ENCODE measurements at regions not wholly inside any gene's neighbourhood (a gene's known extent, or its start where the extent isn't known, plus 50 kb on each side); places are given as distances from the start of the nearest gene placed in this dataset.

DNA sequence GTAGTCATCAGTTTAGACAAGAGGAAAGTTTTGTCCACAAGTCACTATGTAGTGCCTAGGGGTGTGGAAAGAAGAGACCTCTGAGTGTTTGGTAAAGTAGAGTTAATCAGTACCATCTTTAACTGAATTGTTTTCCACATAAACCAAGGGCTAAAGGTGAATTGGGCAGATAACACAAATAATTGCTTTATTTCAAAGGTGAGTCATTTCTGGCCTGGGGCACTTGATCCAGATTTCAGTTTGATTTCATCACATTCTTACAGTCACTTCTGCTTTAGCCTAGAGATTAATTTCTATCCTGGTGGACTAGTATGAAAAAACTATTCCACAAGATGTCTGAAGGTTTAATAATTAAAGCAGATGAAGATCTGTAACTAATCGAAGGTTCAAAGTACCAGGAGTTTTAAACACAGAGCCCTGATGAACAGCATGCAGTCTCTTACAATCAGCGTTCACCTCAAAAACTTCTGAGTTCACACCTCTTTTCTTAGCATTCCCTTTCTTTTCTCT is 74.5 kb upstream of the BOD1L1 start:
- DNase-seq (ENCODE audit: low spot score) = no peak
- Mint-ChIP-seq H3K27me3 (ENCODE audit: unreplicated experiment) (no peaks in the 10 kb centered on the region), H3K4me1 (ENCODE audit: unreplicated experiment) (no peaks in the 10 kb centered on the region), H3K9me3 (ENCODE audit: unreplicated experiment) (no peaks in the 10 kb centered on the region), H3K27ac (ENCODE audit: unreplicated experiment) (no peak overlapping the region), H3K4me3 (ENCODE audit: unreplicated experiment) (no peak overlapping the region), H3K36me3 (ENCODE audit: low read depth, unreplicated experiment) (no peaks in the 10 kb centered on the region)
- TF ChIP-seq, protein P1, sequence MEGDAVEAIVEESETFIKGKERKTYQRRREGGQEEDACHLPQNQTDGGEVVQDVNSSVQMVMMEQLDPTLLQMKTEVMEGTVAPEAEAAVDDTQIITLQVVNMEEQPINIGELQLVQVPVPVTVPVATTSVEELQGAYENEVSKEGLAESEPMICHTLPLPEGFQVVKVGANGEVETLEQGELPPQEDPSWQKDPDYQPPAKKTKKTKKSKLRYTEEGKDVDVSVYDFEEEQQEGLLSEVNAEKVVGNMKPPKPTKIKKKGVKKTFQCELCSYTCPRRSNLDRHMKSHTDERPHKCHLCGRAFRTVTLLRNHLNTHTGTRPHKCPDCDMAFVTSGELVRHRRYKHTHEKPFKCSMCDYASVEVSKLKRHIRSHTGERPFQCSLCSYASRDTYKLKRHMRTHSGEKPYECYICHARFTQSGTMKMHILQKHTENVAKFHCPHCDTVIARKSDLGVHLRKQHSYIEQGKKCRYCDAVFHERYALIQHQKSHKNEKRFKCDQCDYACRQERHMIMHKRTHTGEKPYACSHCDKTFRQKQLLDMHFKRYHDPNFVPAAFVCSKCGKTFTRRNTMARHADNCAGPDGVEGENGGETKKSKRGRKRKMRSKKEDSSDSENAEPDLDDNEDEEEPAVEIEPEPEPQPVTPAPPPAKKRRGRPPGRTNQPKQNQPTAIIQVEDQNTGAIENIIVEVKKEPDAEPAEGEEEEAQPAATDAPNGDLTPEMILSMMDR (IDR thresholded peaks at IDR 0.05; ENCODE audit: unreplicated experiment) = no peak

DNA sequence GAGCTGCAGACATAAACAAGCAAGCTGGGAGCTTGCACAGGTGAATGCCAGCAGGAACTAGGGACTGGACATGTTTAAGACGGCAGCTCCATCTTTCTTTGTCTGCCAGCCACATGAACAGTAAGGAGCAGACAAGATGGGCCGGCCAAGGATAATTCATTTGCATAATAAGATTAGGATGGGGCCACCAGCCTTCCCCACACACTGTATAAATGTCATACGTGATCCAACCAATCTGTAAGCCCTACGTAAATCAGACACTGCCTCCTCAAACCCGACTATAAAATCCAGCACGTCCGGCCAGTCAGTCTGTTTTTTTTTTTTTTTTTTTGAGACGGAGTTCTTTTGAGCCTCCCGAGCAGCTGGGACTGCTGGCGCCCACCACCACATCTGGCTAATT is 75.6 kb upstream of the BOD1L1 start:
- Mint-ChIP-seq H3K4me1 (ENCODE audit: unreplicated experiment) (no peaks in the 10 kb centered on the region), H3K36me3 (ENCODE audit: low read depth, unreplicated experiment) (no peaks in the 10 kb centered on the region), H3K27ac (ENCODE audit: unreplicated experiment) (no peak overlapping the region)

DNA sequence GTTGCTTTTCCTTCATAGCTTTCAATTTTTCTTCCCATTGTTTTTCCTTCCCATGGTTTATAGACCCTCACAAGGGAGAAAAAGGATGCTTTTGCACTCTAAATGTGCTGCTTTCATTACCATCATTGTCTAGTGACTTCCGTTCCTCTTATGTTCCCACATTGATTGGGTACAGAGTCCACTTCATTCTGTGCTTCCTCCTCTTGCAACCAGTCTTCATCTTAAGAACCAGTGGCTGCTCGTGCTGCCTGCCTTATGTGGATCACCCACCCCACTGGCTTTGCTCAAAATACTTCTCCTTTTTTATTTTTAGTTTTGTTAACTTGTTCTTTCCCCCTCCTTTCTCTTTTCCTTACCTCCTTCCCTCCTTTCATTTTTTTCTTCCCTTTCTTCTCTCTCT is 76.5 kb upstream of the BOD1L1 start:
- Mint-ChIP-seq H3K27ac (ENCODE audit: unreplicated experiment) (no peak overlapping the region), H3K4me3 (ENCODE audit: unreplicated experiment) (no peak overlapping the region), H3K27me3 (ENCODE audit: unreplicated experiment) (no peaks in the 10 kb centered on the region), H3K36me3 (ENCODE audit: low read depth, unreplicated experiment) (no peaks in the 10 kb centered on the region), H3K4me1 (ENCODE audit: unreplicated experiment) (no peaks in the 10 kb centered on the region), H3K9me3 (ENCODE audit: unreplicated experiment) (no peaks in the 10 kb centered on the region)
- DNase-seq (ENCODE audit: low spot score) = no peak
- TF ChIP-seq, protein P1 (IDR thresholded peaks at IDR 0.05; ENCODE audit: unreplicated experiment) = no peak

More for the DNA sequence above, 75.6 kb upstream of the BOD1L1 start:
- Mint-ChIP-seq H3K9me3 (ENCODE audit: unreplicated experiment) (no peaks in the 10 kb centered on the region), H3K27me3 (ENCODE audit: unreplicated experiment) (no peaks in the 10 kb centered on the region), H3K4me3 (ENCODE audit: unreplicated experiment) (no peak overlapping the region)
- no peak for DNase-seq (ENCODE audit: low spot score)
- TF ChIP-seq, protein P1 (IDR thresholded peaks at IDR 0.05; ENCODE audit: unreplicated experiment) = no peak

DNA sequence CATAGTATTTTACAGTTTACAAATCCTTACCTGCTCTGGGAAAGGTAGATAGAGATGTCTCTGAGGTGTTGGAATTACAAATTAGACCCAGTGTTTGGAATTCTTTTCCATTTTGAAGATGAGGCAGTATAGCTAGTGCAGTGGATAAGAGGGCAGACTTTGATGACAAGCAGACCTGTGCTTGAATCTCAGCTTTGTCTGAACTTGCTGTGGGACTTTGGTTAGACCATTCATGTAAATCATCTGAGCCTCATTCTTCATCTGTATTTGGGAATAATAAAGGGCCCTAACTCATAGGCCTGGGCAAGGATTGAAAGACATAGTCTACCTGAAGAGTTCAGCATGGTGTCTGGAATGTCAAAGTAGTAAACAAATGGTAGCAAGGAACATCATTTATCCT is 77.2 kb upstream of the BOD1L1 start:
- Mint-ChIP-seq H3K9me3 (ENCODE audit: unreplicated experiment) (no peaks in the 10 kb centered on the region), H3K4me3 (ENCODE audit: unreplicated experiment) (no peak overlapping the region), H3K27me3 (ENCODE audit: unreplicated experiment) (no peaks in the 10 kb centered on the region), H3K36me3 (ENCODE audit: low read depth, unreplicated experiment) (no peaks in the 10 kb centered on the region), H3K27ac (ENCODE audit: unreplicated experiment) (no peak overlapping the region), H3K4me1 (ENCODE audit: unreplicated experiment) (no peaks in the 10 kb centered on the region)
- TF ChIP-seq, protein P1 (IDR thresholded peaks at IDR 0.05; ENCODE audit: unreplicated experiment) = no peak
- DNase-seq (ENCODE audit: low spot score) = no peak

DNA sequence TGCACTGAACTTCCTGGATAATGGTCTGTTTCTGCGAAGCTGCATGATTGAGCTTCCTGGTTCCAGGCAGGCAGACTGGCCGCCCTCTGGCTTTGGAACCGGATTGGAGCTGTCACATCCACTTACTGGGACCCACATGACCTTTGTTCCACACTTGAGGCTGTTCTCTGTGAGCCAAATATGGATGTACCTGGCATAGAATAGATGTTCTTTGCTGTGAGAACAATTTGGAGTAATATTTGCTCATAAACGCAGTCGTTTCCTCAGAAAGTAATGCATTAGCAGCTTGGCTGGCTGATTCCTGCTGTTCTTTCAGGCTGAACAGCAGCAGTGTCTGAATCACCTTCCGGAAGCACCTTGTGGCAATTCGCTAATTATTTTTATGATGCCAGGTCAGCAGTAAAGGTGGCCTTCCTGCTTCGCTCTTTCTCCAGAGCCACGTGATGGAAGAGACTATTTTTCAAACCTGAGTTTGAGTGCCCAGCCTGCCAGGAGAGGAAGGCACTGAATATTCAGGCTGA is 78.1 kb upstream of the BOD1L1 start:
- TF ChIP-seq, protein P1 (IDR thresholded peaks at IDR 0.05; ENCODE audit: unreplicated experiment) = no peak
- Mint-ChIP-seq H3K36me3 (ENCODE audit: low read depth, unreplicated experiment) (no peaks in the 10 kb centered on the region), H3K27ac (ENCODE audit: unreplicated experiment) (no peak overlapping the region), H3K9me3 (ENCODE audit: unreplicated experiment) (no peaks in the 10 kb centered on the region), H3K4me1 (ENCODE audit: unreplicated experiment) (no peaks in the 10 kb centered on the region), H3K27me3 (ENCODE audit: unreplicated experiment) (no peaks in the 10 kb centered on the region), H3K4me3 (ENCODE audit: unreplicated experiment) (no peak overlapping the region)
- no peak for DNase-seq (ENCODE audit: low spot score)
